ENCODE measurements at regions not wholly inside any gene's neighbourhood (a gene's known extent, or its start where the extent isn't known, plus 50 kb on each side); places are given as distances from the start of the nearest gene placed in this dataset.

DNA sequence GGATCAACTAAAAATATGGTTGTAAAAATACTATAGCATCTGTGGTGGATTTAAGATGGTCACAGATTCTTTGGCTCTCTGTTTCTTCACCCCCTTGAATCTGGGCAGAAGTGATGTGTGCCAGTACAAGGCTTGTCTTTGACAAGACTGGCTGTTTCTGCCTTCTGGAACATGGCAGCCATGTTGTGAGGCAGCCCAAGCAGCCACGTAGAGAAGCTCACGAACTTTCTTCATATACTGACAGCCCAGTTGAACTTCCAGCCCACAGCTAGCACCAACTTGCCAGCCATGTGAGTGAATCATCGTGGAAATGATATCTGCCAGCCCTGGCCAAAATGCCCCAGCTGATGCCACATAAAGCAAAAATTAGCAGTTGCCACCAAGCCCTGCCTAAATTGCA, 110.8 kb downstream of the BOD1 start:
- H3K27me3 Mint-ChIP-seq (ENCODE audit: insufficient read depth, low read depth) = peaks cover 2% of the 10 kb centered on the region
- no peak for DNase-seq (ENCODE audit: low spot score)
- Histone ChIP-seq H3F3A (ENCODE audit: low read depth) (no peaks in the 10 kb centered on the region), H3K4me3 (no peak overlapping the region), H2AFZ (replicated peaks) (no peak overlapping the region), H3K79me2 (ENCODE audit: low read depth) (no peaks in the 10 kb centered on the region), H3K27me3 (no peaks in the 10 kb centered on the region), H3K9ac (no peak overlapping the region), H3K36me3 (no peaks in the 10 kb centered on the region), H3K9me3 (ENCODE audit: low read depth) (no peaks in the 10 kb centered on the region), H4K20me1 (ENCODE audit: low read depth) (no peaks in the 10 kb centered on the region), H3K4me1 (no peaks in the 10 kb centered on the region), H3K27ac (no peak overlapping the region), H3K4me2 (no peak overlapping the region)
- no peaks in the 10 kb centered on the region for H3K4me1 Mint-ChIP-seq
- no peak overlapping the region for H3K4me3 Mint-ChIP-seq
- TF ChIP-seq EZH2phosphoT487 (IDR thresholded peaks at IDR 0.05) = no peak
- TF ChIP-seq, protein P1, sequence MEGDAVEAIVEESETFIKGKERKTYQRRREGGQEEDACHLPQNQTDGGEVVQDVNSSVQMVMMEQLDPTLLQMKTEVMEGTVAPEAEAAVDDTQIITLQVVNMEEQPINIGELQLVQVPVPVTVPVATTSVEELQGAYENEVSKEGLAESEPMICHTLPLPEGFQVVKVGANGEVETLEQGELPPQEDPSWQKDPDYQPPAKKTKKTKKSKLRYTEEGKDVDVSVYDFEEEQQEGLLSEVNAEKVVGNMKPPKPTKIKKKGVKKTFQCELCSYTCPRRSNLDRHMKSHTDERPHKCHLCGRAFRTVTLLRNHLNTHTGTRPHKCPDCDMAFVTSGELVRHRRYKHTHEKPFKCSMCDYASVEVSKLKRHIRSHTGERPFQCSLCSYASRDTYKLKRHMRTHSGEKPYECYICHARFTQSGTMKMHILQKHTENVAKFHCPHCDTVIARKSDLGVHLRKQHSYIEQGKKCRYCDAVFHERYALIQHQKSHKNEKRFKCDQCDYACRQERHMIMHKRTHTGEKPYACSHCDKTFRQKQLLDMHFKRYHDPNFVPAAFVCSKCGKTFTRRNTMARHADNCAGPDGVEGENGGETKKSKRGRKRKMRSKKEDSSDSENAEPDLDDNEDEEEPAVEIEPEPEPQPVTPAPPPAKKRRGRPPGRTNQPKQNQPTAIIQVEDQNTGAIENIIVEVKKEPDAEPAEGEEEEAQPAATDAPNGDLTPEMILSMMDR (IDR thresholded peaks at IDR 0.05) = no peak
- no peak for TF ChIP-seq EZH2 (IDR thresholded peaks at IDR 0.05)
- peaks cover 7% of the 10 kb centered on the region for H3K9me3 Mint-ChIP-seq
- no peak overlapping the region for H3K27ac Mint-ChIP-seq
- H3K36me3 Mint-ChIP-seq = no peaks in the 10 kb centered on the region

DNA sequence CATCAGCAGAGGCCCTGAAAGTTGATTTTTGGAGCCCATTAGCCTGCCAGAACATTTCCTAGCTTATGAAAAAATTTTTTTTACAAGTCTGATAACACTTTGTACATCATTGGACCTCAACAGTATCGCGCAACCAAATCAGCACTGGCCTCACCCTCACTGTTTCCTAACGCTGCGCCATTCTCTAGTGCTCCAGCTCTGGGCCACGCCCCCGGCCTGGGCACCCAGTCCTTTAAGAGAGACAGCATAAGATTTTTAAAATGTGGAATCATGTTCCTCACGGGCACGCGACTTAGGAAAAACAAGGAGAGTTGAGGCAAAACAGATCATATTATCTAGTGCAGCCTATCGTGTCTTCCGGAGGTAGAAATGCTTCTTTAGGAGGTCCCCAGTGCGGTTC, 114.5 kb downstream of the BOD1 start:
- Histone ChIP-seq H3K4me3 (no peak overlapping the region), H3K36me3 (no peaks in the 10 kb centered on the region), H3F3A (ENCODE audit: low read depth) (no peaks in the 10 kb centered on the region), H3K27ac (no peak overlapping the region), H3K27me3 (no peaks in the 10 kb centered on the region), H3K9ac (no peak overlapping the region), H3K4me2 (no peak overlapping the region), H3K9me3 (ENCODE audit: low read depth) (no peaks in the 10 kb centered on the region), H3K79me2 (ENCODE audit: low read depth) (no peaks in the 10 kb centered on the region), H4K20me1 (ENCODE audit: low read depth) (no peaks in the 10 kb centered on the region), H3K4me1 (peaks cover 13% of the 10 kb centered on the region), H2AFZ (replicated peaks) (peak overlapping the region; percentile 10)
- H3K27ac Mint-ChIP-seq = no peak overlapping the region
- DNase-seq (ENCODE audit: low spot score) = no peak
- peaks cover 7% of the 10 kb centered on the region for H3K9me3 Mint-ChIP-seq
- H3K4me3 Mint-ChIP-seq = no peak overlapping the region
- H3K27me3 Mint-ChIP-seq (ENCODE audit: insufficient read depth, low read depth) = peaks cover 2% of the 10 kb centered on the region
- peaks cover 19% of the 10 kb centered on the region for H3K4me1 Mint-ChIP-seq
- H3K36me3 Mint-ChIP-seq = no peaks in the 10 kb centered on the region
- TF ChIP-seq EZH2phosphoT487 (IDR thresholded peaks at IDR 0.05) (no peak), EZH2 (IDR thresholded peaks at IDR 0.05) (no peak)
- TF ChIP-seq, protein P1 (IDR thresholded peaks at IDR 0.05) = no peak

DNA sequence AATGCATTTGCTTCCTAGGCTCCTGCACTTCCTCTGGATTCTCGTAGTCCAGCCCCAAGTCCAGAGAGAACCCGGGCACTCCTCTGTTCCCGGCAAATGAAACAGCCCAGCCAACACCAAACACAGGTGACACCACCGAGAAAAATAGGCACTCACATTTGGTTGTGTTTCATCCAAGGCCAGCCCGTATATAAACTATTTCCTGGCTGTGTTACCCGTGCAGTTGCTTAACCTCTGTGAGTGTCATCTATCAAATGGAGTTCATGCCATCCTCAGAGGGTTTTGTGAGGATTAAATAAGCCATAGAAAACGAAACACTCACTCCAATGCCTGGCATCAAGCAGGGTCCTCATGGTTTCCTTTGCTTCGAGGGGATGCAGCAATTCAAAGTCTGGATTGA, 115.2 kb downstream of the BOD1 start:
- Mint-ChIP-seq H3K27ac (no peak overlapping the region), H3K4me1 (peaks cover 19% of the 10 kb centered on the region), H3K4me3 (no peak overlapping the region), H3K9me3 (peaks cover 6% of the 10 kb centered on the region), H3K36me3 (no peaks in the 10 kb centered on the region), H3K27me3 (ENCODE audit: insufficient read depth, low read depth) (peaks cover 2% of the 10 kb centered on the region)
- Histone ChIP-seq H3K9ac (no peak overlapping the region), H3K79me2 (ENCODE audit: low read depth) (no peaks in the 10 kb centered on the region), H3K9me3 (ENCODE audit: low read depth) (no peaks in the 10 kb centered on the region), H3K4me1 (peaks cover 13% of the 10 kb centered on the region), H3F3A (ENCODE audit: low read depth) (no peaks in the 10 kb centered on the region), H2AFZ (replicated peaks) (no peak overlapping the region), H3K4me2 (no peak overlapping the region), H3K27ac (no peak overlapping the region), H3K4me3 (no peak overlapping the region), H3K36me3 (no peaks in the 10 kb centered on the region), H4K20me1 (ENCODE audit: low read depth) (no peaks in the 10 kb centered on the region), H3K27me3 (no peaks in the 10 kb centered on the region)
- DNase-seq (ENCODE audit: low spot score) = no peak
- TF ChIP-seq EZH2phosphoT487 (IDR thresholded peaks at IDR 0.05) (no peak), EZH2 (IDR thresholded peaks at IDR 0.05) (no peak)
- TF ChIP-seq, protein P1 (IDR thresholded peaks at IDR 0.05) = no peak

DNA sequence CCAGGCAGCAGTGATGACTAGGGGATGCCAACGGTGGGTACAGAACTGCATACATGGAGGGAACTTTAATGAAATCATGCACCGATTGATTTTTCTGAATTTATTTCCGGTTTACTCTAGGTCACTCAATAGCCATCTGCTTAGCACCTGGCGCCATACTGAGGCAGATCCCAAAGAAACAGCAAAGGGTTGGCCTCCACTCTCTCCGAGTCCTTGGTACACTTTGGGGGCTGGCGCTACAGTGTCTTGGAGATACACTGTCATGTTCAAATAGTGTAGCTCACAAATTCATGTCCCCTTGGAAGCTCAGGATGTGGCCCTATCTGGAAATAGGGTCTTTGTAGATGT, 116.3 kb downstream of the BOD1 start:
- peak overlapping the region; percentile 51 for H3K4me3 Mint-ChIP-seq
- no peak for DNase-seq (ENCODE audit: low spot score)
- Histone ChIP-seq H3K27me3 (no peaks in the 10 kb centered on the region), H3K4me2 (no peak overlapping the region), H3K9ac (no peak overlapping the region), H3K4me3 (no peak overlapping the region), H3K27ac (no peak overlapping the region), H4K20me1 (ENCODE audit: low read depth) (no peaks in the 10 kb centered on the region), H3F3A (ENCODE audit: low read depth) (no peaks in the 10 kb centered on the region), H3K79me2 (ENCODE audit: low read depth) (no peaks in the 10 kb centered on the region), H3K36me3 (no peaks in the 10 kb centered on the region), H3K4me1 (peaks cover 13% of the 10 kb centered on the region), H2AFZ (replicated peaks) (no peak overlapping the region), H3K9me3 (ENCODE audit: low read depth) (no peaks in the 10 kb centered on the region)
- no peaks in the 10 kb centered on the region for H3K36me3 Mint-ChIP-seq
- peak overlapping the region; percentile 46 for H3K27ac Mint-ChIP-seq
- peaks cover 2% of the 10 kb centered on the region for H3K27me3 Mint-ChIP-seq (ENCODE audit: insufficient read depth, low read depth)
- H3K4me1 Mint-ChIP-seq = peaks cover 19% of the 10 kb centered on the region
- TF ChIP-seq, protein P1 (IDR thresholded peaks at IDR 0.05) = no peak
- TF ChIP-seq EZH2 (IDR thresholded peaks at IDR 0.05) (no peak), EZH2phosphoT487 (IDR thresholded peaks at IDR 0.05) (no peak)
- peaks cover 6% of the 10 kb centered on the region for H3K9me3 Mint-ChIP-seq

Measured in neural progenitor cell (in vitro differentiated cells).